Activated CD4-positive, alpha-beta T cell treated with anti-CD3 and anti-CD28 coated beads, Interleukin-10, Interleukin-2, amounts not matched to agents 100 ng/mL and 50 ng/mL, durations not matched to agents 16 hours and 8 hours (primary cell): ENCODE measurements at regions not wholly inside any gene's neighbourhood (a gene's known extent, or its start where the extent isn't known, plus 50 kb on each side); places are given as distances from the start of the nearest gene placed in this dataset.
"Not testable (repeated sequence)": the region's sequence is repeated elsewhere in the genome, so short reads cannot be mapped to it uniquely, and the experiment has no call there.

Experiments
- DNase-seq: peaks from one replicate; pipeline ENCODE4 v3.0.0-alpha.2; 2020

DNA sequence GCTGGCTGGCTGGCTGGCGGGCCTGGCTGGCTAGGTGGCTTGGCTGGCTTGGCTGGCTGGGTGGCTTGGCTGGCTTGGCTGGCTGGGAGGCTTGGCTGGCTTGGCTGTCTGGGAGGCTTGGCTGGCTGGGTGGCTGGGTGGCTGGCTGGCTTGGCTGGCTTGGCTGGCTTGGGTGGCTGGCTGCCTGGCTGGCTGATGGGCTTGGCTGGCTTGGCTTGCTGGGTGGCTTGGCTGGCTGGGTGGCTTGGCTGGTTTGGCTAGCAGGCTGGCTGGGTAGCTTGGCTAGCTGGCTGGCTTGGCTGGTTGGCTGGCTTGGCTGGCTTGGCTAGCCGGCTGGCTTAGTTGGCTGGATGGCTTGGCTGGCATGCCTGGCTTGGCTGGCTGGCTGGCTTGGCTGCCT is 2834.1 kb downstream of the RPIA start:
- not testable (repeated sequence) for DNase-seq

DNA sequence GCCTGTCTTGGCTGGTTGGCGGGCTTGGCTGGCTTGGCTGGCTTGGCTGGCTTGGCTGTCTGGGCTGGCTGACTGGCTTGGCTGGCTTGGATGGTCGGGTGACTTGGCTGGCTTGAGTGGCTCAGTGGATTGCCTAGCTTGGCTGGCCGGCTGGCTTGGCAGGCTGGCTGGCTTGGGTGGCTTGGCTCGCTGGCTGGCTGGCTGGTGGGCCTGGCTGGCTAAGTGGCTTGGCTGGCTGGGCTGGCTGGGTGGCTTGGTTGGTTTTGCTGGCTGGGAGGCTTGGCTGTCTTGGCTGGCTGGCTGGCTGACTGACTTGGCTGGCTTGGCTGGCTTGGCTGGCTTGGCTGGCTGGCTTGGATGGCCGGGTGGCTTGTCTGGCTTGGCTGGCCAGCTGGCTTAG is 2834.6 kb downstream of the RPIA start:
- DNase-seq: not testable (repeated sequence)

DNA sequence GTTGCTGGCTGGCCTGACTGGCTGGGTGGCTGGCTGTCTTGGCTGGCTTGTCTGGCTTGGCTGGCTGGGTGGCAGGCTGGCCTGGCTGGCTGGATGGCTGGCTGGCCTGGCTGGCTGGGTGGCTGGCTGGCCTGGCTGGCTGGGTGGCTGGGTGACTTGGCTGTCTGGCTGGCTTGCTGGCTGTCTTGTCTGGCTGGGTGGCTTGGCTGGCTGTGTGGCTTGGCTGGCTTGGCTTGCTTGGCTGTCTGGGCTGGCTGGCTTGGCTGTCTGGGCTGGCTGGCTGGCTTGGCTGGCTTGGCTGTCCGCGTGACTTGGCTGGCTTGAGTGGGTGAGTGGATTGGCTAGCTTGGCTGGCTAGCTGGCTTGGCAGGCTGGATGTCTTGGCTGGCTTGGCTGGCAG is 2835.6 kb downstream of the RPIA start:
- not testable (repeated sequence) for DNase-seq

DNA sequence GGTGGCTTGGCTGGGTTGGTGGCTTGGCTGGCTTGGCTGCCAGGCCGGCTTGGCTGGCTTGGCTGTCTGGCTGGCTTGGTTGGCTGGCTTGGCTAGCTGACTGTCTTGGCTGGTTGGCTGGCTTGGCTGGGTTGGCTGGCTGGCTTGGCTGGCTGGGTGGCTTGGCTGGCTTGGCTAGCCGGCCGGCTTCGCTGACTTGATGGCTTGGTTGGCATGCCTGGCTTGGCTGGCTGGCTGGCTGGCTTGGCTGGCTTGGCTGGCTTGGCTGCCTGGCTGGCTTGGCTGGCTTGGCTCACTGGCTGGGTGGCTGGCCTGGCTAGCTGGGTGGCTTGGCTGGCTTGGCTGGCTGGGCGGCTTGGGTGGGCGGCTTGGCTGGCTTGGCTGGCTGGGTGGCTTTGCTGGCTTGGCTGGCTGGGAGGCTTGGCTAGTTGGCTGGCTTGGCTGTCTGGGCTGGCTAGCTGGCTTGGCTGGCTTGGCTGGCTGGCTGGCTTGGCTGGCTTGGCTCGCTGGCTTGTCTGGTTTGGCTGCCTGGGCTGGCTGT is 2836.1 kb downstream of the RPIA start:
- DNase-seq: not testable (repeated sequence)

DNA sequence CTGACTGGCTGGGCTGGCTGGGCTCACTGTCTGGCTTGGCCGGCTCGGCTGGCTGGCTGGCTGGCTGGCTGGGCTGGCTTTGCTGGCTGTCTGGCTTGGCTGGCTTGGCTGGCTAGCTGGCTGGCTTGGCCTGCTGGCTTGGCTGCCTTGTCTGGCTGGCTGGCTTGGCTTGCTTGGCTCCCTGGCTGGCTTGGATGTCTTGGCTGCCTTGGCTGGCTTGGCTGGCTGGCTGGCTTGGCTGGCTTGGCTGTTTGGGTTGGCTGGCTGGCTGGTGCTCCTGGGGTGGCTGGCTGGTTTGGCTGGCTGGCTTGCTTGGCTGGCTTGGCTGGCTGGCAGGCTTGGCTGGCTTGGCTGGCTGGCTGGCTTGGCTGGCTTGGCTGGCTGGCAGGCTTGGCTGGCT is 2836.9 kb downstream of the RPIA start:
- DNase-seq: not testable (repeated sequence)

DNA sequence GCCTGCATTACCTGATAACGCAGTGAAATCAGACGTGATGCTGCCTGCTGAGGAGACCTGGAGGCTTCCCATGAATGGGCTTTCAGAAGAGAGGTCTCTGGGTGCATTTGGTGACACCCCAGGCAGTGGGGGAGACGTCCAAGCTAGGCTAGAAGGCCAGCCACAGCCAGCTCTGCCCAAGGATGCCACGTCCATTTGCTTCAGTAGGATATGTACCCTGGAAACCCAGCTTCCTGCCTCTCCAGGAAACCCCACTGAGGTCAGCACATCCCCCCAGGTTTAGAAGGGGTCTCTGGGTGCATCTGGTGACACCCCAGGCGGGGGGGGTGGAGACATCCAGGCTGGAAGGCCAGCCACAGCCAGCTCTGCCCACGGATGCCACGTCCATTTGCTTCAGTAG is 2844.6 kb downstream of the RPIA start:
- DNase-seq: not testable (repeated sequence)

DNA sequence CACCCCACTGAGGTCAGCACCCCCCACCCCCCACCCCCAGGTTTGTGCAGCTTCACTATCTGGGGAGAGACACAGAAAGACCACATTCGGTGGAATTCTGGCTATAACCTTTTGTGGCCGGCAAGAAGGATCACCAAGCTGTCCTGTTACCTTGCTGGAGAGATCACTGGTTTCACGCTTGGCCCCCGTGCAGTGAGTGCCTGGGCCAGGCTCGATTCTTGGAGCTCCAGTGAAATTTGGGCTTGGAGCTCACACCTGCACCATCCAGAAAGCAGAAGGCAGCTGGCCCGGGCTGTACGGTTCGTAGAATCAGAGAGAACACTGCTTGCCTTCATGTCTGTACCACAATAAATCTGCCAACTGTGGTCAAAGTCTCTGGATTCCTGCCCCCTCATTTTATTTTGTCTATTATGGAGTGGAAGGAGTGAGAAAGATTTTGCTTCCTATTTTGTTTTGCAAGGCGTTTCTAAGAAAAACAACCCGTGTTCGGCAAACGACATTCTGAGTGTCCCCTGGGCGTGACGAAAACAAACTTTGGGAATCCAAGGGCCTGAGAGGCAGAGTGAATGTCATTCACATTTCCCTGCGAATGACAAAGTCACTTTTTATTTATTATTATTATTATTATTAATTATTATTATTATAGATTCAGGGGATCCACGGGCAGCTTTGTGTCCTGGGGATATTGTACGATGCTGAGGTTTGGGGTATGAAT is 2845.2 kb downstream of the RPIA start:
- not testable (repeated sequence) for DNase-seq

DNA sequence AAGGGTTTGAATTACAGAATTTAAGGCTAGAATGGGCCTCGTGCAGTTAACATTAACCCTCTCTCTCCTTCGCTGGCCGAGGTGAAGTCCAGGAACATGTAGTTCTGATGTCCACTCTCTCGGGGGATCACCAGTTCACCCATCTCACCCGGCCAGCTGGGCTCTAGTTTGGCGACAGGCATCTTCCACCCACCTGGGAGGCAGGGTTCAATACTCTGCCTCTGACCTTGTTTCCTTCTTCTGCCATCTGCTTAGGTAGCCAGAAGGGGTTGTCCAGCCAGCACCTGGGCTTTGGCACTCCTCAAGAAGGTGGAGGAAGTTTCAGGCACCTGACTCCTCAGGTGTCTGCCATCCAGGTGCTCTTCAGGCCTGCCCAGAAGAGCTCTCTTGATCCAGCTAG is 2857.8 kb downstream of the RPIA start:
- DNase-seq: not testable (repeated sequence)

DNA sequence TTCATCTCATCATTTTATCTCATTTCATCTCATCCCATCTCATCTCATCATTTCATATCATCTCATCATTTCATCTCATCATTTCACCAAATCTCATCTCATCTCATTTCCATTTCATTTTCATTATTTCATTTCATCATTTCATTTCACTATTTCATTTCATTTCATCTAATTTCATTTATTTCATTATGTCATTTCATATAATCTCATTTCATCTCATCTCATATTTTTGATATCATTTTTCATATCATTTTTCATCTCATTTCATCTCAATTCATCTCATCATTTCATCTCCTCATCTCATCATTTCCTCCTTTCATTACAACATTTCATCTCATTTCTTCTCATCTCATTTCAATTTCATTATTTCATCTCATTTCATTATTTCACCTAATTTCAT is 2866.8 kb downstream of the RPIA start:
- not testable (repeated sequence) for DNase-seq

DNA sequence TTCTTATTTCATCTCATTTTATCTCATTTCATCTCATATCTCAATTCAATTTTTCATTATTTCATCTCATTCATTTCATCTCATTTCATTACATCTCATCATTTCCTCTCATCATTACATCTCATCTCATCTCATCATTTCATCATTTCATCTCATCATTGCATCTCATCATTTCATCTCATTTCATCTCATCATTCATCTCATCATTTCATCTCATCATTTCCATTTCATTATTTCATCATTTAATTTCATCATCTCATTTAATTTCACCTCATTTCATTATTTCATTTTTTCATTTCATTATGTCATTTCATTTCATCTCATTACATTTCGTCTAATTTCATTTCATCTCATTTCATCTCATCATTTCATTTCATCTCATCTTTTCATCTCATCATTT is 2867.8 kb downstream of the RPIA start:
- DNase-seq: not testable (repeated sequence)

DNA sequence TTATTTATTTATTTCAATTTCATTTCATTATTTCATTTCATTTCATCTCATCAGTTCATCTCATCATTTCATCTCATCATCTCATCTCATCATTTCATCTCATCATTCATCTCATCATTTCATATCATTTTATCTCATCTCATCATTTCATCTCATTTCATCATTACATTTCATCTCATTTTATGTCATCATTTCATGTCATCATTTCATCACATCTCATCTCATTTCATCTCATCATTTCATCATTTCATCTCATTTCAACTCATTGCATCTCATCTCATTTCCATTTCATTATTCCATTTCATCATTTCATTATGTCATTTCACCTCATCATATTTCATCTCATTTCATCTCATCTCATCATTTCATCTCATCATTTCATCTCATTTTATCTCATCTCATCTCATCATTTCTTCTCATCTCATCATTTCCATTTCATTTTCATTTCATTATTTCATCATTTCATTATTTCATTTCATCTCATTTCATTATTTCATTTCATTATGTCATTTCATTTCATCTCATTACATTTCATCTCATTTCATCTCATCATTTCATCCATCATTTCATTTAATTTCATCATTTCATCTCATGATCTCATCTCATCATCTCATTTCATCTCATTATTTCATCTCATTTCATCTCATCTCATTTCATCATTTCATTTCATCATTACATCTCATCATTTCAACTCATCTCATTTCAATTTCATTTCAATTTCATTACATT is 2868.6 kb downstream of the RPIA start:
- not testable (repeated sequence) for DNase-seq

DNA sequence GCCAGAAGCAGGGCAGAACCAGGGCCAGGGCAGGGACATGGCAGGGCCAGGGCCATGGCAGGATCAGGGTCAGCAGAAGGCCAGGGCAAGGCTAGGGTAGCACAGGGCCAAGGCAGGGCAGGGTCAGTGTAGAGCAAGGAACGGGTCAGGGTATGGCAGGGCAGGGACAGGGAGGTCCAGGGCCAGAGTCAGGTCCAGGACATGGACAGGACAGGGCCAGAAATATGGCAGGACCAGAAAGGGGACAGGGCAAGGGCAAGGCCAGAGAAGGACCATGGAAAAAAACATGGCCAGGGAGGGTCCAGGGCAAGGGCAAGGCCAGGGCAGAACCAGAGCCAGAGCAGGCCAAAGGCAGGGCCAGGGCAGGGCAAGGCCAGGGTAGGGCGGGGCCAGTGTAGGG is 2870.7 kb downstream of the RPIA start:
- DNase-seq: not testable (repeated sequence)

DNA sequence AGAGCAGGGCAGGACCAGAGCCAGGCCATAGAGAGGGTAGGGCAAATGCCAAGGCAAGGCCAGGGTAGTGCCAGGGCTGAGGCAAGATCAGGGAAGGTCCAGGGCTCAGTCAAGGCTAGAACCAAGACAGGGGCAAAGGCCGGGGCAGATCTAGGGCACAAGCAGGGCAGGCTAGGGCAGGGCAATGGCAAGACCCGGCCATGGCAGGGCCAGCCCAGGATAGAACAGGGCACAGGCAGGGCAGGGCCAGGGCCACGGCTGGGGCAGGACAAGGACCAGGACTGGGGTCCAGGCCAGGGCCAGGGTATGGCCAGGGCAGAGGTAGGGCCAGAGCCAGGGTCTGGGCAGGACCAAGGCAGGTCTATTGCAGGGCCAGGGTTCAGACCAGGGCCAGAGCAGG is 2873.2 kb downstream of the RPIA start:
- not testable (repeated sequence) for DNase-seq

DNA sequence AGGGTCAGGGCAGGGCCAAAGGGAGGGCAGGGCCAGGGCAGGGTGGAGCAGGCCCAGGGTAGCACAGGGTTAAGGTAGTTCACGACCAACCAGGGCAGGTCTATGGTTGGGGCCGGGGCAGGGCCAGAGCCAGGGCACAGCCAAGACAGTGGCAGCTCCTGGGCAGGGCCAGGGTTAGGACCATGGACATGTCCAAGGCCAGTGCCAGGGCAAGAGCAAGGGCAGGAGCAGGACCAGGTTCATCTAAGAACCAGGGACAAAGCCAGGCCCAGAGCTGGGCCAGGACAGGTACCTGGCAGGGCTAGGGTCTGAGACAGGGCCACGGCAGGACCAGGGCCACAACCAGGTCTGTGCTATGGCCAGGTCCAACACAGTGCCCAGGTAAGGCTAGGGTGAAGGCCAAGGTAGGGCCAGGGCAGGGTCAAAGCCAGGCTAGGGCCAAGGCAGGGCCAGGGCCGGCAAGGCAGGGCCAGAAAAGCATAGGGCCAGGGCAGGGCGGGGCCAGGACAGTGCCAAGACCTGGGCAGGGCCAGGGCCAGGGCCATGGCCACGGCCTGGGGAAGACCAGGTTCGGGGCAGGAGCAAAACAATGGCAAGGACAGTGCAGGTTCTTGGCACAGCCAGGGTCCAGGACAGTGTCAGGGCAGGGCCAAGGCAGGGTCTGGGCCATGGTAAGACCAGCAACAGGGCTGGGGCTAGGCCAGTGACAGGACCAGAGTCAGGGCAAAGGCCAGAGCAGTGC is 2874.4 kb downstream of the RPIA start:
- DNase-seq: not testable (repeated sequence)

DNA sequence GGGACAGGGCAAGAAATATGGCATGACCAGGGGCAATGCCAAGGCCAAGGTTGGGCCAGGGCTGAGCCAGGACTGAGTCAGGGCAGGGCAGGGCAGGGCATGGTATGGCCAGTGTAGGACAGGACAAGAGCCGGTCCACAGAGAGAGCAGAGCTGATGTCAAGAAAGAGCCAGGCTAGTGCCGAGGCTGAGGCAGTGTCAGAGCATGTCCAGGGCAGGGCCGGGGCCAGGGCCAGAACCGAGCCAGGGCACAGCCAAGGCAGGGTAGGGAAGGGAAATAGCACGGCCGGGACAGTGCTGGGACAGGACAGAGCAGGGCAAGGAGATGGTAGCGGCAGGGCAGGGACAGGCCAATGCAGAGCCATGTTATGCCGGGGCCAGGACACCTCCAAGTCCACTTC is 2875.1 kb downstream of the RPIA start:
- not testable (repeated sequence) for DNase-seq

DNA sequence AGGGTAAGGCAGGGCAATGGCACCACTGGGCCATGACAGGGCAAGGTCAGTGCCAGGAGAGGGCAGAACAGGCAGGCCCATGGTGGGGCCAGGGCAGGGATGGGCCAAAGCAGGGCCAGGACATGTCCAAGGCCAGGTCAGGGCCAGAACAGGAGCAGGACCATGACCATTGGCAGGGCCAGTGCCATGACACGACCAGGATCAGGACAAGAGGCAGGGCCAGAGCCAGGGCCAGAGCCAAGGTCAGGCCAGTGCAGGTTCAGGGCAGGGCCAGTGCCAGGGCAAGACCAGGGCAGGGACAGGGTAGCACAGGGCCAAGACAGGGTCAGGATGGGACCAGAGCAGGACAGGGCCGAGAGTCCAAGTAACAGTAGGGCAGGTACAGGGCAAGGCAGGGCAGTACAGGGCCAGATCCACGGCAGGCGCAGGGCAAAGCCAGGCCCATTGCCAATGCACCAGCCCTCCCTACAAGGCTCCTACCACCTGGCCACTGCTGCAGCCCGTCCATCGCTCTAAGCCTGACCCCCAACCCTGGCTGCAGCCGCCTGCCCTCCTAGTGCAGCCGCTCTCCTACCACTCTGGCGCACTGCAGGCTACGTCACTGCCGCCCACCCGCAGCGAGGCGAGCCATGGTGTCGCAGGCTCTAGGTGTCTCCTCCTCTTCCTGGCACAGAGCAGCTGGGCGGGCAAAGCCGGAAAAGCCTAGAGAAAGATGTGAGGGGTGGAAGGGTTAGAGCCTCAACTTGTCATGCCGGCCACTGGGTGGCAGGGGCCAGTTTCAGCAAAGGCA is 2876.3 kb downstream of the RPIA start:
- not testable (repeated sequence) for DNase-seq

DNA sequence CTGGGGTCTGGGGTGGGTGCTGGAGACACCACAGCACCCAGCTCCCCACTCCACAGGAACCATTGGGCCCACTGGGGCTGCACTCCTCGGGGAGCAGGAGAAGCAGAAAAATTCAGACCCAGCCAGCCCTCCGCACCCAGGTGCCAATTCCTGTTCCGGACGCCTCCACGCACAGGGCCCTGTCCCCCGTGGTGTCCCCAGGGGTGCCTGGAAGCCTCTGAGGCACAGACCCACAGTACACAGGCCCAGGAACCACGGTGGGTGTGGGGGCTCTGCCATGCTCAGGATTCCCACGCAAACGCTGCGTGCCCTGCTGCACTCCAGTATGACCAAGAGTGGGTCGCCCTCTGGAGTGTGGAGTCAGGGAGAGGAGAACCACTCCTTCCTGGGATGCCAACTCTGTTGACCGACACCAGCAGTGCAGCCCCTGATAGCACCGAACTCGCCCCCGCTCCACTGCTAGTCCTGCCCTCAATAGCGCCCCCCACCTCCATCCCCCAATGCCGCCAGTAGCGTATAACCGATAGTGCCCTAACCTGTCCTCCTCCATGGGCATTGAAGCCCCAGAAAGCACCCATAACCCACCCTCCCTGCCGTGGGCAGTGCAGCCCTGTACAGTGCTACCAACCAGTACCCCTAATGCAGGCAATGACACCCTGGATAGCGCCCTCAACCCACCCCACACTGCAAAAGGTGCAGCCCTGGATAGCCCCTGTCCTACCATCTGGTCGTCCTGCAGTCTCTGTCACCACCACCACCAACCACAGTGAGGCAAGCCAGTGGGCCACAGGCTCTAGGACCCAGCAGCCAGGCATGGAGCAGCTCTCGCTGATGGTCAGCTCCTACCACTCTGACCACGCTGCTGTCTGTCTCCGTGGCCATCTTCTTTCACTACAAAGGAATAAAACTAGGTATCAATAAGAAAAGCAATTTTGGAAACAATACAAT is 2877.2 kb downstream of the RPIA start:
- DNase-seq: not testable (repeated sequence)

DNA sequence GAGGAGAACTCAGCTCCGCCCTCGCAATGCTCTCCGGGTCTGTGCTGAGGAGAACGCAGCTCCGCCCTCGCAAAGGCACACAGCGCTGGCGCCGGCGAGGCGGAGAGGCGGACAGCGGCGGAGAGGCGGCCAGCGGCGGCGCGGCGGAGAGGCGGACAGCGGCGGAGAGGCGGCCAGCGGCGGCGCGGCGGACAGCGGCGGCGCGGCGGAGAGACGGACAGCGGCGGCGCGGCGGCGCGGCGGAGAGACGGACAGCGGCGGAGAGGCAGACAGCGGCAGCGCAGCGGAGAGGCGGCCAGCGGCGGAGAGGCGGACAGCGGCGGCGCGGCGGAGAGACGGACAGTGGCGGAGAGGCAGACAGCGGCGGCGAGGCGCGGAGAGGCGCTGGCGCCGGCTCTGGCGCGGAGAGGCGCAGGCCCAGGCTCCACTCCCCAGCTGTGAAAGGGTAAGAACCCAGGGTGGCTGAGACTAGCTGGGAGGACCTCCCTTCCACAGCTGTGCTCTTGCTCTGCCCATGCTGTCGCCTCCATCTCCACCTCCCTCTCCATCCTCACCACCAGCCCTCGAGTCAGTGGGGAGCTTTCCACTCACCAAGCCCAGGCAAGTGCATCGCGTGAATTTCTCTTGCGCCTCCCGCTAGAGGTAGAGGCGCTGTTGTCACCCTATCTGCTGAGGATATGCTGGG is 2879.9 kb downstream of the RPIA start:
- DNase-seq: not testable (repeated sequence)

DNA sequence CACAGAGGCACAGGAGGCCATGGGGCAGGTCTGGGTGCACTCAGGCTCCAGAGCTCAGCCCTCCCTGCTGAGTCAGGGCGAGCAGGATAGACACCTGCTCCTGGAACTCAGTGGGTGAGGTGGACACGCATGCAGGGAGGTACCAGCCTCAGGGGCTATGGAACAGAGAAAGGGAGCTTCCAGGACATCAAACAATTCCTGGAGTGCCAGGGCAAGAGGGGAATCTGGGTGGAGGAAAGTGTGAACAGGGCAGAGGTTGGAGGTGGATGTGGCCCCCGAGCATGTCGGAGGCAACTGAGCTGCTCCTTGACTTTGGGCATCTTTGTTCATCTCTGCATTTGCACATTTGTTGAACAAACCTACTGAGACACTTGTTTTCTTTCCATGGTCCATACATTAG is 2881.5 kb downstream of the RPIA start:
- not testable (repeated sequence) for DNase-seq

DNA sequence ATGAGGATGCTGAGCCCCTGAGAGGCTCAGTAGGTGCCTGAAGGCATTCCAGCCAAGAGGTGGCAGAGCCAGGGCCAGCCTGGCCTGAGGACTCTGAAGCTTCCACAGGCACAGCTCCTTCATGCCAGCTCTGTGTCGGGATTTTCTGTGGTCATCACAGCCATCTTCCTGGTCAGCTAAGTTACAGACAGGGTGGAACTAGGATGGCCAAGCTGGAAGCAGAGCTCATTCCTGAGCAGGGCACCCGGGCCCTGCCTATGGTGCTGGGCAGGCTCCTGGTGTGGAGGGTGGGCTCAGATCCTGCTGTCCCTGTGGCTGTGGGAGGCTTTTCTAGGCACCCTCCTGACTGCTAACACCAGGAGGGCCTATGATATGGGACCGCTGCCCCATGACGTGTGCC is 2882.3 kb downstream of the RPIA start:
- DNase-seq: not testable (repeated sequence)

DNA sequence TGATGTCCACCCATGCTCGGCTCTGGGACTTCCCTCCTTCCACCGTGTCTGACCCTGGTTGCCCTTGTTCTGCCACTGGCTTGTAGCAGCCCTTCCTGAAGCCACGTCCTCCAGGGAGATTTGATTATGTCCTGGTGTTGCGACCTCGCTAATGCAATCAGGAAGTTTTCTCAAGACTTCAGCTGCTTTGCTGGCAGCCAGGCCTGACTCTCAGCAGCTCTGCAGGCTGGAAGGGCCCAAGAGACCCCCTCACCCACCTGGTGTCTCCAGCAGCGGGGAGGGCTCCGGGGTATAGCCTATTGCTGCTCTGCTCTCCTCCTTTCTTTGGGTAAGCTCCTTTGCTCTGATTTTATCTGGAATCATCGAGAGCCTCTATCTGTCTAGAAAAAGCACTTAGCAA is 2882.8 kb downstream of the RPIA start:
- not testable (repeated sequence) for DNase-seq
